BE2C (cell line): ENCODE measurements at regions not wholly inside any gene's neighbourhood (a gene's known extent, or its start where the extent isn't known, plus 50 kb on each side); places are given as distances from the start of the nearest gene placed in this dataset.

Experiments
- DNase-seq: peaks from one replicate; pipeline ENCODE4 v3.0.0-alpha.2; 2020
- H3K27me3 ChIP-seq: fragments of 250-450 bp; sonication (Bioruptor Pico); 2 replicates; pipeline ENCODE4 v1.5.1; 2020; ENCODE audit warnings: mild to moderate bottlenecking
- H3K36me3 ChIP-seq: fragments of 250-450 bp; sonication (Bioruptor Pico); 2 replicates; pipeline ENCODE4 v1.5.1; 2020; ENCODE audit warnings: mild to moderate bottlenecking
- H3K4me1 ChIP-seq: fragments of 250-450 bp; sonication (Bioruptor Pico); 2 replicates; pipeline ENCODE4 v1.5.1; 2020
- H3K4me3 ChIP-seq: 2 replicates; pipeline ENCODE4 v1.5.1; 2011; ENCODE audit warnings: low read depth, low read length
- H3K9me3 ChIP-seq: fragments of 250-450 bp; sonication (Bioruptor Pico); 2 replicates; pipeline ENCODE4 v1.5.1; 2020
- TF ChIP-seq, protein P1 (sequence below): IDR thresholded peaks from 2 replicates; pipeline ENCODE4 v1.5.1; 2012; ENCODE audit warnings: mild to moderate bottlenecking, low read depth, low read length

GRCh38 chr4:149870008-149870407, 54.4 kb upstream of the IQCM start:
- DNase-seq, result no peak
- no peaks in the 10 kb centered on the region; the same call in 1 of the 2 replicates for H3K27me3 ChIP-seq

DNA sequence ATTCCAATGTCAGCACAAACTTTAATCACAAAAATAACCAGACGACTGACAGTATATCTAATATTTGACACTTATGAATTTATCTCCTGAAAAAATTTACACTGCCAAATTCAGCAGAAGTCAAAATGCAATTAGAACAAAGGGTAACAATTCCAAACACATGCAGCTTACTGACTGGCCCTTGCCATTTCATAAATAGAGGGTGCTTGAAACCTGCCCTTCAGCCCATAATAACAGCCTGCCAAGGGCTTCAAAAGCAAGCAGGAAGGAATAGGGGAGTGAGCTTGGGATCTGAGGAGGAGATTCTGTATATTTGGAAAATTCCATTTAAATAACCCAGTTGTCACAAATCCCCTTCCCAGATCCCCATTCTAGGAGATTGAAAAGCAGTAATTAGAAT, 66.1 kb upstream of the IQCM start:
- no peaks in the 10 kb centered on the region for H3K9me3 ChIP-seq
- no peaks in the 10 kb centered on the region for H3K4me1 ChIP-seq
- peaks cover 12% of the 10 kb centered on the region for H3K27me3 ChIP-seq
- TF ChIP-seq, protein P1, sequence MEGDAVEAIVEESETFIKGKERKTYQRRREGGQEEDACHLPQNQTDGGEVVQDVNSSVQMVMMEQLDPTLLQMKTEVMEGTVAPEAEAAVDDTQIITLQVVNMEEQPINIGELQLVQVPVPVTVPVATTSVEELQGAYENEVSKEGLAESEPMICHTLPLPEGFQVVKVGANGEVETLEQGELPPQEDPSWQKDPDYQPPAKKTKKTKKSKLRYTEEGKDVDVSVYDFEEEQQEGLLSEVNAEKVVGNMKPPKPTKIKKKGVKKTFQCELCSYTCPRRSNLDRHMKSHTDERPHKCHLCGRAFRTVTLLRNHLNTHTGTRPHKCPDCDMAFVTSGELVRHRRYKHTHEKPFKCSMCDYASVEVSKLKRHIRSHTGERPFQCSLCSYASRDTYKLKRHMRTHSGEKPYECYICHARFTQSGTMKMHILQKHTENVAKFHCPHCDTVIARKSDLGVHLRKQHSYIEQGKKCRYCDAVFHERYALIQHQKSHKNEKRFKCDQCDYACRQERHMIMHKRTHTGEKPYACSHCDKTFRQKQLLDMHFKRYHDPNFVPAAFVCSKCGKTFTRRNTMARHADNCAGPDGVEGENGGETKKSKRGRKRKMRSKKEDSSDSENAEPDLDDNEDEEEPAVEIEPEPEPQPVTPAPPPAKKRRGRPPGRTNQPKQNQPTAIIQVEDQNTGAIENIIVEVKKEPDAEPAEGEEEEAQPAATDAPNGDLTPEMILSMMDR, result no peak
- H3K36me3 ChIP-seq, result no peaks in the 10 kb centered on the region
- DNase-seq, result no peak
- H3K4me3 ChIP-seq, result no peak overlapping the region

More at GRCh38 chr4:149870008-149870407, 54.4 kb upstream of the IQCM start:
- Histone ChIP-seq H3K36me3 (no peaks in the 10 kb centered on the region), H3K9me3 (no peaks in the 10 kb centered on the region; the same call in 1 of the 2 replicates), H3K4me3 (no peak overlapping the region), H3K4me1 (no peaks in the 10 kb centered on the region)
- TF ChIP-seq, protein P1, result no peak

GRCh38 chr4:149882251-149882650, 66.6 kb upstream of the IQCM start:
- DNase-seq, result no peak
- no peaks in the 10 kb centered on the region for H3K36me3 ChIP-seq
- no peaks in the 10 kb centered on the region for H3K9me3 ChIP-seq
- H3K4me3 ChIP-seq, result no peak overlapping the region
- H3K27me3 ChIP-seq, result peaks cover 12% of the 10 kb centered on the region
- TF ChIP-seq, protein P1, result no peak
- no peaks in the 10 kb centered on the region for H3K4me1 ChIP-seq

DNA sequence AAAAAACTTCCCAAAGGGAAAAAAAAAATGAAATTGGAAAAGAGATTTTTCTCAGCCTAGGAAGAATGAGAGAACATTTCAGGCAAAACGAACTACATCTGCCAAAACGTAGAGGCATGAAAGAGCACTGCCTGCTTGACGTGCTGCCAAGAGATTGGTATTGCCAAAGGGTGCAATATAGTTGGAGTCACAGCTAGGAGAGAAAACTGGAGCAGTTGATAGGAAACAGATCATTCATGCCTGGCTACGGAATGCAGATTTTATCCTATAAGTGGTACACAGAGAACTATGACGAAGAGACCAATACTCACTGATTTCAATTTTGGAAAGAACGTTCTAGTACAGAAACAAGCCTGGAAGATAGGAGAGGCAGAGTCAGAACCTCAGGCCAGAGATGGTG, 68.4 kb upstream of the IQCM start:
- Histone ChIP-seq H3K36me3 (no peaks in the 10 kb centered on the region), H3K4me1 (no peaks in the 10 kb centered on the region), H3K9me3 (no peaks in the 10 kb centered on the region), H3K27me3 (peaks cover 6% of the 10 kb centered on the region), H3K4me3 (no peak overlapping the region)
- TF ChIP-seq, protein P1, result no peak
- no peak for DNase-seq

- TF ChIP-seq, protein P1, result no peak
- H3K36me3 ChIP-seq, result no peaks in the 10 kb centered on the region
Measured at GRCh38 chr4:149884529-149885181, 69.0 kb upstream of the IQCM start.

DNA sequence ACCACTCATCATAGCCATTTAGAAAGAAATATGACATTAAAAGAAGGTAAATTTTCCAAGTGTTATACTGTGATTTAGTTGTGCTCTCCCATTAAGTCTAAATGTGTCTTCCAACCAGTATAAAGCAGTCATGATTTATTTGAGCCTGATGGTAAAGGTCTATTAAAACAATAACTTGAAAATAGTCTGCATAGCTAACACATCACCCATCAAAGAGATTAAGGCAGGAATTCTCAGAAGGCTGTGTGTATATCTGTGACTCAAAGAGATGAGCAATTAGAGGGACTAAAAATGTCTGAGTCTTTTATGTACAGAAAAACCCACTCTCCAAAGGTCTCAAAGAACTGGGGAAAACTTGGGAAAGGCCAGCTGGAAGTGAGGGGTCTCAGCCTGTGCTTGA, 70.3 kb upstream of the IQCM start:
- no peak for DNase-seq
- TF ChIP-seq, protein P1, result no peak
- H3K4me1 ChIP-seq, result no peaks in the 10 kb centered on the region
- H3K9me3 ChIP-seq, result no peaks in the 10 kb centered on the region
- H3K4me3 ChIP-seq, result no peak overlapping the region
- H3K27me3 ChIP-seq, result peaks cover 6% of the 10 kb centered on the region
- no peaks in the 10 kb centered on the region for H3K36me3 ChIP-seq

More at GRCh38 chr4:149884529-149885181, 69.0 kb upstream of the IQCM start:
- H3K4me3 ChIP-seq, result no peak overlapping the region
- peaks cover 6% of the 10 kb centered on the region for H3K27me3 ChIP-seq
- H3K9me3 ChIP-seq, result no peaks in the 10 kb centered on the region
- no peaks in the 10 kb centered on the region for H3K4me1 ChIP-seq
- DNase-seq, result no peak
